ENCODE measurements at regions not wholly inside any gene's neighbourhood (a gene's known extent, or its start where the extent isn't known, plus 50 kb on each side); places are given as distances from the start of the nearest gene placed in this dataset.

DNA sequence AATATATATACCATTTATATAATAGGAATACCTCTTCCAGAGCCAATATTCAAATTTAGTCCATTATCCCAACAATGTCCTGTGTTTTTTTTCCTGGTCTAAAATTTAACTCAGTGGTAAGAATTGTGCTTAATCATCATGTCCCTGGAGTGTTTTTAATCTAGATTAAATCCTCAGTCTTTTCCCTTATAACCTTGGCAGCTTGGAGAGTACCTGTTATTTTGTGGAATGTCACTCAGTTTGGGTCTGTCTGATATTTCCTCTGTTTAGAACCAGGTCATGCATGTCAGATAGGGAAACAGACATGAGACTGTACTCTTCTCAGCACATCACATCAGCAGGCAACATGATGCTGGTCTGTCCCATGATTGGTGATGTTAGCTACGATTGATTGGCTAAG lies 96.6 kb downstream of the HPGD start:
- 97 to 100% methylated on average over 1 of the region's 1 CpG for WGBS, 2 donors
- DNase-seq (no peak), ATAC-seq (ENCODE audit: low FRiP score in 2 of 2) (no peak)
- H3K4me3 ChIP-seq, result no peak overlapping the region
- H3K27ac ChIP-seq, result no peak overlapping the region
- no peaks in the 10 kb centered on the region for H3K9me3 ChIP-seq
- no peaks in the 10 kb centered on the region for H3K36me3 ChIP-seq
- no peaks in the 10 kb centered on the region for H3K27me3 ChIP-seq
- H3K4me1 ChIP-seq, result peaks cover 5 to 16% (median 9%) of the 10 kb centered on the region in 4 donors
- TF ChIP-seq, protein P1, sequence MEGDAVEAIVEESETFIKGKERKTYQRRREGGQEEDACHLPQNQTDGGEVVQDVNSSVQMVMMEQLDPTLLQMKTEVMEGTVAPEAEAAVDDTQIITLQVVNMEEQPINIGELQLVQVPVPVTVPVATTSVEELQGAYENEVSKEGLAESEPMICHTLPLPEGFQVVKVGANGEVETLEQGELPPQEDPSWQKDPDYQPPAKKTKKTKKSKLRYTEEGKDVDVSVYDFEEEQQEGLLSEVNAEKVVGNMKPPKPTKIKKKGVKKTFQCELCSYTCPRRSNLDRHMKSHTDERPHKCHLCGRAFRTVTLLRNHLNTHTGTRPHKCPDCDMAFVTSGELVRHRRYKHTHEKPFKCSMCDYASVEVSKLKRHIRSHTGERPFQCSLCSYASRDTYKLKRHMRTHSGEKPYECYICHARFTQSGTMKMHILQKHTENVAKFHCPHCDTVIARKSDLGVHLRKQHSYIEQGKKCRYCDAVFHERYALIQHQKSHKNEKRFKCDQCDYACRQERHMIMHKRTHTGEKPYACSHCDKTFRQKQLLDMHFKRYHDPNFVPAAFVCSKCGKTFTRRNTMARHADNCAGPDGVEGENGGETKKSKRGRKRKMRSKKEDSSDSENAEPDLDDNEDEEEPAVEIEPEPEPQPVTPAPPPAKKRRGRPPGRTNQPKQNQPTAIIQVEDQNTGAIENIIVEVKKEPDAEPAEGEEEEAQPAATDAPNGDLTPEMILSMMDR (IDR thresholded peaks at IDR 0.05), result no peak
- TF ChIP-seq EP300 (IDR thresholded peaks at IDR 0.05) (no peak), POLR2AphosphoS5 (IDR thresholded peaks at IDR 0.05) (no peak), POLR2A (IDR thresholded peaks at IDR 0.05) (no peak)

DNA sequence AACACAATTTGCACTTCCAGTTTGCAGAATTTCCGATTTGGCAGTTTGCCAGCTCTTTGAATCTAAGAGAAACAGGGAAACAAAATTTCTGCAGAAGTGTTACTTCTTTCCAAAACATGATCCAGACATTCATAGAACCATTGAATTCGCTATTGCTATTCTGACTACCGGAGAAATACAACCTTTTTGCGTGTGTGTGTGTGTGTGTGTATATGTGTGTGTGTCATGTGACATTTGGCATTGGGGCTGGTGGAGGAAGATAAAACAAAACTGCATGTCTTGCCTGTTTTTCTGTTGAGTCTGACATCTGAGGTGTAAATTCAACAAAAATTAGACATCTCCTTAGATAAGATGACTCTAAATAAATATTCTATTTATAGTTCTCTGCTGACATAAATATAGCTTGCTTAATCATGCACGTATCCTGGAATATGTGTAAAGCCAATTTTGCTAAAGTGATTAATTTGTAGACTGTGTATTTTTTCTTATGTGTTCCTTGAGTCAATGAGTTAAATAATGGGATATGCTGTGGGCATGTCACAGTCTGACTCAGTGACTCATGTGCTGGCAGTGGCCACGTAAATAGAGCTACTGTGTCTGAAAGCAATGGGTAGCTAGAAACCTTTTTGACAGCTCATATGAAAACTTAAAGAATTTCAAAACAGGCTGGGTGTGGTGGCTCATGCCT lies 98.9 kb downstream of the HPGD start:
- H3K9me3 ChIP-seq, result no peaks in the 10 kb centered on the region
- WGBS, 2 donors, result 21 to 25% methylated on average over 6 of the region's 6 CpGs
- ATAC-seq (ENCODE audit: low FRiP score in 2 of 2) (peak in 1 of 2 donors; percentile 61), DNase-seq (peak in 1 of 2 donors; percentile 52)
- no peak overlapping the region for H3K4me3 ChIP-seq
- TF ChIP-seq, protein P1 (IDR thresholded peaks at IDR 0.05), result no peak
- TF ChIP-seq EP300 (IDR thresholded peaks at IDR 0.05) (no peak), POLR2A (IDR thresholded peaks at IDR 0.05) (no peak), POLR2AphosphoS5 (IDR thresholded peaks at IDR 0.05) (no peak)
- no peak overlapping the region for H3K27ac ChIP-seq
- H3K27me3 ChIP-seq, result no peaks in the 10 kb centered on the region
- H3K36me3 ChIP-seq, result no peaks in the 10 kb centered on the region
- peaks cover 5 to 16% (median 12%) of the 10 kb centered on the region in 4 donors for H3K4me1 ChIP-seq

DNA sequence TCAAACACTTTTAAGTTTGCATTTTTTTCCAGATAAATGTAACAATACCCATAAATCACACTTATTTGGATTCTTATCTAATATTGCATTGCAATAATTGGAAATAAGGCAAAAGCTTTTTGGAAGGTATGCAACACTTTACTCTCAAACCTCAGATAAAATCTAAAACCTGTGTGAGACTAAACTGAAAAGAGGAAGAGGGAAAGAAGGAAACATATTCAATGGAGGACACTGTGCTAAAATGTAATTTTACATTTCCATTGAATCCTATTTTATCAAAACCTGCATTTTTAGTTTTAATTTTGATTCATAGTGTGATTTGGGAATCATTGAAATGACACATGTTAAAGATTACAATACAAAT lies 99.4 kb downstream of the HPGD start:
- DNase-seq (no peak), ATAC-seq (ENCODE audit: low FRiP score in 2 of 2) (no peak)
- no peak for TF ChIP-seq POLR2A (IDR thresholded peaks at IDR 0.05)
- TF ChIP-seq, protein P1 (IDR thresholded peaks at IDR 0.05), result no peak
- no peak for TF ChIP-seq POLR2AphosphoS5 (IDR thresholded peaks at IDR 0.05)
- no peak for TF ChIP-seq EP300 (IDR thresholded peaks at IDR 0.05)
- H3K9me3 ChIP-seq, result no peaks in the 10 kb centered on the region
- H3K4me1 ChIP-seq, result peaks cover 5 to 16% (median 12%) of the 10 kb centered on the region in 4 donors
- no peak overlapping the region for H3K27ac ChIP-seq
- H3K36me3 ChIP-seq, result no peaks in the 10 kb centered on the region
- H3K27me3 ChIP-seq, result no peaks in the 10 kb centered on the region
- no peak overlapping the region for H3K4me3 ChIP-seq

DNA sequence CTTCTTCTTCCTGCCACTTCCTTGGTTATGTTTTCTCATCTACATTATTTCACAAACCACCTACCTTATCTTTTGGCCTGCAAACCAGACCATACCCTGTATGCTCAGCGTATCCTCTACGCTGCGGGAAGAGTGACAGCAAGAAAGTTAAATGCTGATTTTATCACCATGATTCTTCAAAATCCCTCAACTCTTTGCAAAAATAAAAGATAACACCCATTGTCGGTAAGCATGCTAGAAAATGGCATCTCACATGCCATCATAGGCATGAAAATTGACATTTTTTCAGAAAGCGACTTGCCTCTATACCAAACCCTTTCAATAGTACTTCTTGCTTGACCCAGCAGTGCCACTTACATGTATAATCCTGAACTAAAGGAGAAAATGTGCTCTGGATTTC lies 102.0 kb downstream of the HPGD start:
- no peaks in the 10 kb centered on the region for H3K27me3 ChIP-seq
- TF ChIP-seq EP300 (IDR thresholded peaks at IDR 0.05) (no peak), POLR2AphosphoS5 (IDR thresholded peaks at IDR 0.05) (no peak)
- TF ChIP-seq, protein P1 (IDR thresholded peaks at IDR 0.05), result no peak
- ATAC-seq (ENCODE audit: low FRiP score in 2 of 2), result no peak
- H3K4me1 ChIP-seq, result peaks cover 5 to 16% (median 12%) of the 10 kb centered on the region in 4 donors
- 48 to 60% methylated on average over 5 of the region's 5 CpGs for WGBS, 2 donors
- no peak overlapping the region for H3K4me3 ChIP-seq
- no peaks in the 10 kb centered on the region for H3K9me3 ChIP-seq
- no peak overlapping the region for H3K27ac ChIP-seq
- no peak for DNase-seq
- H3K36me3 ChIP-seq, result no peaks in the 10 kb centered on the region

DNA sequence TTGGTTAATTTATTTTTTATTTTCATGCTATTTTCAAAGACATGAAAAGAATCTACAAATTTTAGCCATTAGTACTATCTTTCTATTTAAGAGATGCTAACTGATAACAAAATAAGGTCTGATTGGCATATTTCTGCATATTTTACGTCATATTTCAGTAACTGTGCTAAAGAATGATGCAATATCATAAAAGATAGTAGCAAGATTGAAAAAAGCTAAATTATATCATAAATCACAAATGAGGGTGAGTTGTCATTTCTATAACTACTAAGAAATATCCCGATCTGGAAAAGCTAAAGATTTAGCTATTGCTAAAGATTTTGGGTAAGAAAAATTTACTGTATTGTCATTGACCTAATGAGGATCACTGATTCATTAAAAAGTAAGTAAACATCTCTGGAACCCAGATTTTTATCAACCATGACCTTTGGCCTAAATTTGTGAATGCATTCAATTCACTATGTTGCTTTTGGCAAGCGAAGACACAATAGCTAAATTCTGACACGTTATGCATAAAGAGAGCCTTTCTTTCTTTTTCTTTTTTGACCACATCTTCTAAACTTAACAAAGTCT lies 103.6 kb downstream of the HPGD start:
- Histone ChIP-seq H3K27me3 (no peaks in the 10 kb centered on the region), H3K36me3 (no peaks in the 10 kb centered on the region), H3K9me3 (no peaks in the 10 kb centered on the region), H3K4me3 (no peak overlapping the region), H3K4me1 (peaks cover 4 to 12% (median 10%) of the 10 kb centered on the region in 4 donors), H3K27ac (no peak overlapping the region)
- WGBS, 2 donors, result 75 to 78% methylated on average over 4 of the region's 4 CpGs
- no peak for DNase-seq
- no peak for ATAC-seq (ENCODE audit: low FRiP score in 2 of 2)
- TF ChIP-seq, protein P1 (IDR thresholded peaks at IDR 0.05), result no peak
- TF ChIP-seq POLR2AphosphoS5 (IDR thresholded peaks at IDR 0.05), result no peak
- TF ChIP-seq EP300 (IDR thresholded peaks at IDR 0.05), result no peak
- no peak for TF ChIP-seq POLR2A (IDR thresholded peaks at IDR 0.05)
